Stimulated activated naive CD8-positive, alpha-beta T cell treated with anti-CD3 and anti-CD28 coated beads, Interleukin-15, Interleukin-2, amounts not matched to agents 100 ng/mL and 50 ng/mL, for 24 hours (primary cell): ENCODE measurements at regions not wholly inside any gene's neighbourhood (a gene's known extent, or its start where the extent isn't known, plus 50 kb on each side); places are given as distances from the start of the nearest gene placed in this dataset.

Source experiments
- H3K27ac Mint-ChIP-seq: one replicate; pipeline ENCODE4 v1.8.0; 2021; ENCODE audit warnings: mild to moderate bottlenecking, mixed read lengths
- H3K27me3 Mint-ChIP-seq: one replicate; pipeline ENCODE4 v1.8.0; 2021; ENCODE audit warnings: mixed read lengths
- H3K36me3 Mint-ChIP-seq: one replicate; pipeline ENCODE4 v1.8.0; 2021; ENCODE audit warnings: low read depth, mixed read lengths
- H3K4me1 Mint-ChIP-seq: one replicate; pipeline ENCODE4 v1.8.0; 2021; ENCODE audit warnings: low read depth, mixed read lengths
- H3K4me3 Mint-ChIP-seq: one replicate; pipeline ENCODE4 v1.8.0; 2021; ENCODE audit warnings: mild to moderate bottlenecking, mixed read lengths
- H3K9me3 Mint-ChIP-seq: one replicate; pipeline ENCODE4 v1.8.0; 2021; ENCODE audit warnings: mixed read lengths

- no peak overlapping the region for H3K27ac Mint-ChIP-seq
- H3K4me1 Mint-ChIP-seq, result no peaks in the 10 kb centered on the region
- H3K9me3 Mint-ChIP-seq, result no peaks in the 10 kb centered on the region
- no peaks in the 10 kb centered on the region for H3K36me3 Mint-ChIP-seq
- H3K4me3 Mint-ChIP-seq, result no peak overlapping the region
- H3K27me3 Mint-ChIP-seq, result peaks cover 3% of the 10 kb centered on the region
Measured at GRCh38 chr3:99471353-99472323, 166.8 kb upstream of the COL8A1 start.

- Mint-ChIP-seq H3K4me1 (no peaks in the 10 kb centered on the region), H3K36me3 (no peaks in the 10 kb centered on the region), H3K9me3 (no peaks in the 10 kb centered on the region), H3K27me3 (peaks cover 3% of the 10 kb centered on the region), H3K27ac (no peak overlapping the region), H3K4me3 (no peak overlapping the region)
Measured at GRCh38 chr3:99470841-99471240, 167.6 kb upstream of the COL8A1 start.

- H3K4me3 Mint-ChIP-seq, result no peak overlapping the region
- no peaks in the 10 kb centered on the region for H3K4me1 Mint-ChIP-seq
- H3K36me3 Mint-ChIP-seq, result no peaks in the 10 kb centered on the region
- H3K27me3 Mint-ChIP-seq, result peaks cover 3% of the 10 kb centered on the region
- no peaks in the 10 kb centered on the region for H3K9me3 Mint-ChIP-seq
- no peak overlapping the region for H3K27ac Mint-ChIP-seq
Measured at GRCh38 chr3:99468918-99469317, 169.5 kb upstream of the COL8A1 start.

GRCh38 chr3:99467420-99467819, 171.0 kb upstream of the COL8A1 start:
- Mint-ChIP-seq H3K36me3 (no peaks in the 10 kb centered on the region), H3K4me3 (no peak overlapping the region), H3K27ac (no peak overlapping the region), H3K4me1 (no peaks in the 10 kb centered on the region), H3K9me3 (no peaks in the 10 kb centered on the region), H3K27me3 (peaks cover 3% of the 10 kb centered on the region)

- H3K36me3 Mint-ChIP-seq, result no peaks in the 10 kb centered on the region
- no peaks in the 10 kb centered on the region for H3K9me3 Mint-ChIP-seq
- no peaks in the 10 kb centered on the region for H3K4me1 Mint-ChIP-seq
- H3K27me3 Mint-ChIP-seq, result peaks cover 3% of the 10 kb centered on the region
- H3K4me3 Mint-ChIP-seq, result no peak overlapping the region
- no peak overlapping the region for H3K27ac Mint-ChIP-seq
Measured at GRCh38 chr3:99466331-99466730, 172.1 kb upstream of the COL8A1 start.

GRCh38 chr3:99458013-99458412, 180.4 kb upstream of the COL8A1 start:
- Mint-ChIP-seq H3K36me3 (no peaks in the 10 kb centered on the region), H3K4me1 (no peaks in the 10 kb centered on the region), H3K27me3 (no peaks in the 10 kb centered on the region), H3K27ac (no peak overlapping the region), H3K4me3 (no peak overlapping the region), H3K9me3 (peaks cover 5% of the 10 kb centered on the region)

DNA sequence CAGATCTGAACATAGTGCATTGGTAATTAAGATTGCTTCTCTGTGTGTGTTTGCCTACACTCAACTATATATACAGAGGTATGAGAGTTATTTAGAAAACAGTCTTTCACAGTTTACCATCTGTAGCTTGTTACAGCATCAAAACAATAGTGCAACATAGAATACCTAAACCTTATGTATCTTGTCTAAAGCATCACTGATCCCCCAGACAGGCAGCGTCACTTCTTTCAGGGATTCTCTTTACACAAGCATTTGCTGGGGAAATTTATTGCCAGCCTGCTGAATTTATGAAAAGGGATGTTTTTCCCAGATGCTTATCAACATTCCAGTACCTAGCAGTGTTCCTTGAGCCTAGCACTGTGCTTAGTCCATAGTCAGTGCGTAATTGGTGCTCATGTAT, 195.8 kb upstream of the COL8A1 start:
- Mint-ChIP-seq H3K27ac (no peak overlapping the region), H3K36me3 (no peaks in the 10 kb centered on the region), H3K27me3 (no peaks in the 10 kb centered on the region), H3K9me3 (peaks cover 13% of the 10 kb centered on the region), H3K4me1 (no peaks in the 10 kb centered on the region), H3K4me3 (no peak overlapping the region)

GRCh38 chr3:99439892-99440291, 198.5 kb upstream of the COL8A1 start:
- Mint-ChIP-seq H3K9me3 (peaks cover 13% of the 10 kb centered on the region), H3K36me3 (no peaks in the 10 kb centered on the region), H3K27ac (no peak overlapping the region), H3K4me1 (no peaks in the 10 kb centered on the region), H3K4me3 (no peak overlapping the region), H3K27me3 (no peaks in the 10 kb centered on the region)

DNA sequence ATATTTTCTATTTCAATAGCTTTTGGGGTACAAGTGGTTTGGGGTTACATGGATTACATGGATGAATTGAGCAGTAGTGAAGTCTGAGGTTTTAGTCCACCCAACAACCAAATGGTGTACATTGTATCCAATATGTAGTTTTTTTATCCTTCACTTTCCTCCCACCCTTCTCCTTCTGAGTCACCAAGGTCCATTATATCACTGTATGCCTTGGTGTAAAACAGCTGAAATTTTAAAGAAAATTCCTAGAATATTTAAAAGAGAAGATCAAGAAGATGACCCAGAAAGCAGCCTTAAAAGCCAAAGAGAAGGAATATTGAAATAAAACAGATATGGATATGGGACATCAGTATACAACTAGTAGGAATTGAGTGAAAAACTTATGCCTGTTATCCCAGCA, 204.2 kb upstream of the COL8A1 start:
- H3K27ac Mint-ChIP-seq, result no peak overlapping the region
- H3K9me3 Mint-ChIP-seq, result peaks cover 6% of the 10 kb centered on the region
- H3K4me3 Mint-ChIP-seq, result no peak overlapping the region
- H3K4me1 Mint-ChIP-seq, result no peaks in the 10 kb centered on the region
- no peaks in the 10 kb centered on the region for H3K27me3 Mint-ChIP-seq
- H3K36me3 Mint-ChIP-seq, result no peaks in the 10 kb centered on the region

DNA sequence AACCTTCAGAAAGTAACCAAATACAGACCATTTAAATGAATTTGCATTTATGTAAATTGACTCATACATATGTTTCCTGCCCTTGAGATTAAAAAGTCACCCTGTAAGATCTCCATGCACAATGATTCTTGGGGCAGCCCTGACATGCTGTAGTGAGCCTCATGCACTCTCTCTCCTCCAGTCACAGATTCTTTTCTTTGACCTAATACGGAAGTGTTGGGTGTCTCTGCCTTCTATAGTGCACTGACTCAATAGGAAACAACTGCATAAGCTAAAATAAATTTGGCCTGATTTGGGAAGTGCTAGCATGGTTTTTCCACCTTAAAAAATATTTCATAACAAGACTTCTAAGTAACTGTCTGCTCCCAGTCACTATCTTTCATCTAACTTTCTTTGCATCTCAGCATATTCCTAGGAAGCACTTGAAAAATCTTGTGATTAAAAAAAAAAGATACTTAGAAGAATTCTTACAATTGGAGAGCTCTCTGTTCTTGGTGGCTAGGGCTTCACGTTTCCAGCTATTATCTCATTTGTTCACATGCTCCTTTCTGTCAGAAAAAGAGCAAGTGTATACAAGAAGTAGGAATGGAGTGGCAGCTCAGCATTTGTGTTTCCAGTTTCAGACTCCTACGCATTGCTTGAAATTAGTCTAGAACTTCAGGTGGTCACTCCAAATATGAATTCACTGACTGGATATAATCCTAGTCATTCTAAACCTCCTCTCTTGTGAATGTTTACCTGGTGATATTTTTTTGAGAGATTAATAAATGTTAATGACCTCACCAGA, 207.9 kb upstream of the COL8A1 start:
- H3K36me3 Mint-ChIP-seq, result no peaks in the 10 kb centered on the region
- H3K9me3 Mint-ChIP-seq, result peaks cover 3% of the 10 kb centered on the region
- H3K4me3 Mint-ChIP-seq, result no peak overlapping the region
- H3K27ac Mint-ChIP-seq, result no peak overlapping the region
- no peaks in the 10 kb centered on the region for H3K27me3 Mint-ChIP-seq
- no peaks in the 10 kb centered on the region for H3K4me1 Mint-ChIP-seq

GRCh38 chr3:99429502-99429901, 208.9 kb upstream of the COL8A1 start:
- Mint-ChIP-seq H3K4me1 (no peaks in the 10 kb centered on the region), H3K27ac (no peak overlapping the region), H3K36me3 (no peaks in the 10 kb centered on the region), H3K27me3 (no peaks in the 10 kb centered on the region), H3K9me3 (no peaks in the 10 kb centered on the region), H3K4me3 (no peak overlapping the region)

DNA sequence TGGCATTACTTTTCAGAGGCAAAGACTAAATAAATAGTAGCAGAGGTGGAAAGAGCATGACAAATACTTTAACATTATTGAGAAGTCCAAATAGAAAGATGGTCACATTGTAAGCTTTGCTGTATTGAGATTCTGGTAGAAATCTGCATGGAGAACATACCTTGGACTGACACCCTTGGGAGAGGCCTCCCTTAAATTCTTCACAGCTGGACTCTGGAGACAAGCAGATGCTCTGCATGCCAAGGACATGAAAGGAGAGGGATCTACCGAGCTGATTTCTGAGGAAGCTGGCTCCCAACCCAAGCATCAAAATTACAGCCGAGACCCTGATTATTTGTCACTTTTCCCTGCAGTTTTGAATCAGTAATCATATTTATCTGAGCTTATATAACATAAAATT, 212.5 kb upstream of the COL8A1 start:
- no peaks in the 10 kb centered on the region for H3K27me3 Mint-ChIP-seq
- H3K27ac Mint-ChIP-seq, result no peak overlapping the region
- no peaks in the 10 kb centered on the region for H3K9me3 Mint-ChIP-seq
- no peaks in the 10 kb centered on the region for H3K4me1 Mint-ChIP-seq
- H3K4me3 Mint-ChIP-seq, result no peak overlapping the region
- no peaks in the 10 kb centered on the region for H3K36me3 Mint-ChIP-seq

DNA sequence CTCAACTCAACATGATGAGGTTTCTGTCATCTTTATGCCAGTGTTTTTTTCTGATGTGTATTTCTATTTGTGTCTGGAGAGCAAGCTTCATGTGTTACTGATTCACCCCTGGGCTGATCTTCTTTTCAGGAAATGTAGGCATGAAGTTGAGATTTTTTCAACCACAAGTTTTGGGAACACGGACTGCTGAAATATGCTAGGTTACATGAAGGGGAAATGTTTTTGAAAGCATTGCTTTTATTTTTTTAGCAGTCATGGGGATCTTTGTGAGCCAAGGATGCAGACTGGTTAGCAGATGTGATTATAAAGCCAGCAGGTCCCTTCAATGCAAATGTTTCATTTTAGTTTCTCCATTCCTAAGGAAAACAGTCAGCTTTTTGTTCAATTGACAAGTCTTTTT, 219.3 kb upstream of the COL8A1 start:
- Mint-ChIP-seq H3K27ac (no peak overlapping the region), H3K9me3 (no peaks in the 10 kb centered on the region), H3K4me3 (no peak overlapping the region), H3K36me3 (no peaks in the 10 kb centered on the region), H3K4me1 (no peaks in the 10 kb centered on the region), H3K27me3 (no peaks in the 10 kb centered on the region)

DNA sequence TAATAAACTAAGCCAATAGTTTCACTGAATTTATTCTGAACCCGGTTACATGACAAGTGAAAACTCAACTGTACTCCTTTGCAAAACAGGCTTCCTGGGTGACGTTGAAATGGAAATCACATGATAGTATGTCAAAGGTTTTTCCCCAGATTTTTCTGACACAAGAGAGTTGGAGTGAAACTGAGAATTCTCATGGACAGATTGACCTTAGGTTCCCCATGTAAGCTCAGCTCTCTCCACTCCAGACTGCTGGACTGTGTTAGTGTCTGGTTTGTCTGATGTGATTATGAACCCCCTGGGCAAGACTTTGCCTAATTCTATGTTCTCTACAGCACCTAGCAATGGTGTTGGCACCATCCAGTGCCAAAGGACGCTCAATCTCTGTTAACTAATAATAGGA, 219.7 kb upstream of the COL8A1 start:
- H3K4me3 Mint-ChIP-seq, result no peak overlapping the region
- no peaks in the 10 kb centered on the region for H3K27me3 Mint-ChIP-seq
- H3K4me1 Mint-ChIP-seq, result no peaks in the 10 kb centered on the region
- H3K27ac Mint-ChIP-seq, result no peak overlapping the region
- no peaks in the 10 kb centered on the region for H3K9me3 Mint-ChIP-seq
- no peaks in the 10 kb centered on the region for H3K36me3 Mint-ChIP-seq

- no peak overlapping the region for H3K4me3 Mint-ChIP-seq
- H3K27ac Mint-ChIP-seq, result no peak overlapping the region
- H3K36me3 Mint-ChIP-seq, result no peaks in the 10 kb centered on the region
- no peaks in the 10 kb centered on the region for H3K27me3 Mint-ChIP-seq
- H3K4me1 Mint-ChIP-seq, result no peaks in the 10 kb centered on the region
- H3K9me3 Mint-ChIP-seq, result no peaks in the 10 kb centered on the region
Measured at GRCh38 chr3:99418209-99418635, 220.2 kb upstream of the COL8A1 start.
